ENCODE measurements at regions not wholly inside any gene's neighbourhood (a gene's known extent, or its start where the extent isn't known, plus 50 kb on each side); places are given as distances from the start of the nearest gene placed in this dataset.
"Not testable (repeated sequence)": the region's sequence is repeated elsewhere in the genome, so short reads cannot be mapped to it uniquely, and the experiment has no call there.

DNA sequence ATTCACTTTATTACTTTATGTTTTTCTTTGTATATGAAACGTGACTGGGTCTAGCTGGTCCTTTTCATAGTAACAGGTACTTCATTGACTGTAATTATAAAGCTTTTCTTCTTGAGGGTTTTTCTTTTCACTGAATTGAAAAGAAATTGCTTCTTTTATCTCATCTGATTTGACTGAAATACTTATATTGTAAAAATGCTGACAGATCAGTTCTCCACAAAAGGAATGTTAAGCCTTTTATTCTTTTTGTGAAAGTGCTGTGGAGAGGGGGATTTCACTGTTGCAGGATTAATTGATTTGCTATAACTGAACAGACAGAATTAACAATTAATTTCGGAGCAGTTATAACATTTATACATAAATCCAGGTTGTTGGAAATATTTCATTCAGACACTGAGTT, 2043.6 kb upstream of the C9orf72 start:
- H3K4me1 ChIP-seq (ENCODE audit: insufficient read depth, low read length, poor library complexity, severe bottlenecking) = no peaks in the 10 kb centered on the region
- H3K27me3 ChIP-seq (ENCODE audit: insufficient read depth, low read length, poor library complexity, severe bottlenecking) = no peaks in the 10 kb centered on the region
- no peaks in the 10 kb centered on the region for H3K79me2 ChIP-seq (ENCODE audit: insufficient read depth, low read length)
- H3F3A ChIP-seq (ENCODE audit: low read depth) = no peaks in the 10 kb centered on the region
- no peak overlapping the region for H2AFZ ChIP-seq (ENCODE audit: low read length)
- no peaks in the 10 kb centered on the region for H3K36me3 ChIP-seq (ENCODE audit: insufficient read depth, low read length)
- no peak overlapping the region for H3K4me2 ChIP-seq (ENCODE audit: low read depth, low read length, poor library complexity, severe bottlenecking)
- no peaks in the 10 kb centered on the region for H4K20me1 ChIP-seq (ENCODE audit: insufficient read depth, low read length, poor library complexity, severe bottlenecking)
- no peak overlapping the region for H3K4me3 ChIP-seq (ENCODE audit: low read length, poor library complexity, severe bottlenecking)
- no peaks in the 10 kb centered on the region for H3K9me2 ChIP-seq (replicated peaks; ENCODE audit: low read depth, low read length)
- no peak for TF ChIP-seq EZH2phosphoT487 (IDR thresholded peaks at IDR 0.05; ENCODE audit: borderline replicate concordance)
- TF ChIP-seq, protein P1, sequence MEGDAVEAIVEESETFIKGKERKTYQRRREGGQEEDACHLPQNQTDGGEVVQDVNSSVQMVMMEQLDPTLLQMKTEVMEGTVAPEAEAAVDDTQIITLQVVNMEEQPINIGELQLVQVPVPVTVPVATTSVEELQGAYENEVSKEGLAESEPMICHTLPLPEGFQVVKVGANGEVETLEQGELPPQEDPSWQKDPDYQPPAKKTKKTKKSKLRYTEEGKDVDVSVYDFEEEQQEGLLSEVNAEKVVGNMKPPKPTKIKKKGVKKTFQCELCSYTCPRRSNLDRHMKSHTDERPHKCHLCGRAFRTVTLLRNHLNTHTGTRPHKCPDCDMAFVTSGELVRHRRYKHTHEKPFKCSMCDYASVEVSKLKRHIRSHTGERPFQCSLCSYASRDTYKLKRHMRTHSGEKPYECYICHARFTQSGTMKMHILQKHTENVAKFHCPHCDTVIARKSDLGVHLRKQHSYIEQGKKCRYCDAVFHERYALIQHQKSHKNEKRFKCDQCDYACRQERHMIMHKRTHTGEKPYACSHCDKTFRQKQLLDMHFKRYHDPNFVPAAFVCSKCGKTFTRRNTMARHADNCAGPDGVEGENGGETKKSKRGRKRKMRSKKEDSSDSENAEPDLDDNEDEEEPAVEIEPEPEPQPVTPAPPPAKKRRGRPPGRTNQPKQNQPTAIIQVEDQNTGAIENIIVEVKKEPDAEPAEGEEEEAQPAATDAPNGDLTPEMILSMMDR (conservative IDR thresholded peaks at IDR 0.05; ENCODE audit: low read length) = no peak
- H3K9me3 ChIP-seq (ENCODE audit: insufficient read depth, low read depth, low read length) = no peaks in the 10 kb centered on the region
- no peak overlapping the region for H3K9ac ChIP-seq (ENCODE audit: low read depth, low read length, poor library complexity, severe bottlenecking)

DNA sequence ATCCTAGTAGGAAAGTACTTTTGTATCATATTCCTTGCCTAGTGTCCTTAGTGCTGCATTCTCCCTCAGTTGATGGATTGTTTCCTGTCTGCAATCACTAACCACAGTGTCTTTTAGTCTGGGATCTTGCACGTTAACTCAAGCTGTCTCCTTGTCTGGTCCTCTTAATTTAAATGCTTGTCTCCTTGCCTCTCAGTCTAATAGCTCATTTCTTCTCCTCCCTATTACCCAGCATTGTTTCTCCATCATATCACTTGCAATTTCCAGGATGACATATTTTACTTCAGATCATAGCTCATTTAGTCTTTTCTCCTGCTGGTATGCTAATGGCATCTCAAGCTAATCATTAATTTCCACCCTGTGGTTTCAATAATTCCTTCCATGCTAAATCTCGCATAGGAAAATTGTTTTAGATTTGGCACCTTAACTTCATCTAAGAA, 2052.0 kb upstream of the C9orf72 start:
- Histone ChIP-seq H3K9ac (ENCODE audit: low read depth, low read length, poor library complexity, severe bottlenecking) (no peak overlapping the region), H3K4me1 (ENCODE audit: insufficient read depth, low read length, poor library complexity, severe bottlenecking) (no peaks in the 10 kb centered on the region), H2AFZ (ENCODE audit: low read length) (no peak overlapping the region), H3K27me3 (ENCODE audit: insufficient read depth, low read length, poor library complexity, severe bottlenecking) (no peaks in the 10 kb centered on the region), H3F3A (ENCODE audit: low read depth) (no peaks in the 10 kb centered on the region), H3K79me2 (ENCODE audit: insufficient read depth, low read length) (no peaks in the 10 kb centered on the region), H3K9me2 (replicated peaks; ENCODE audit: low read depth, low read length) (no peaks in the 10 kb centered on the region), H3K4me3 (ENCODE audit: low read length, poor library complexity, severe bottlenecking) (no peak overlapping the region), H3K36me3 (ENCODE audit: insufficient read depth, low read length) (no peaks in the 10 kb centered on the region), H3K9me3 (ENCODE audit: insufficient read depth, low read depth, low read length) (no peaks in the 10 kb centered on the region), H4K20me1 (ENCODE audit: insufficient read depth, low read length, poor library complexity, severe bottlenecking) (no peaks in the 10 kb centered on the region), H3K4me2 (ENCODE audit: low read depth, low read length, poor library complexity, severe bottlenecking) (no peak overlapping the region)
- TF ChIP-seq, protein P1 (conservative IDR thresholded peaks at IDR 0.05; ENCODE audit: low read length) = no peak
- no peak for TF ChIP-seq EZH2phosphoT487 (IDR thresholded peaks at IDR 0.05; ENCODE audit: borderline replicate concordance)

DNA sequence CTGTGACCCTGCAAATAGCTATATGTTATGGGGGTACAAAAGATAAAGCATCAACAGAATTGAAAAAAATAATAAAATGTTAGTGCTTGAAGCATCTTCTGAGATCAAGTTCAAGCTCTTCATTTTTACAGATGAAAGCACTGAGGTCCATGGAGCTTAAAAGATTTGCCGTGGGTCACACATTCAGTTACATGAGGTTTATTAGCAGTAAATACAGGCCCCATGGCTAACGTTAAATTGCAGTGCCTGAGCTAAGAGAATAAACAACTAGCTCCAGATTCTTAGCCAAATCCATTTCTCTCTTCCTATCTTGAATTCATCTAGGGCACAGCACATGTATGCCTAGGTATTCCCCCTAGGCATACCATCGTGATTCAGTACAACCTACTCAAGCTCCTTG, 2052.7 kb upstream of the C9orf72 start:
- H3K79me2 ChIP-seq (ENCODE audit: insufficient read depth, low read length) = no peaks in the 10 kb centered on the region
- no peaks in the 10 kb centered on the region for H3K9me3 ChIP-seq (ENCODE audit: insufficient read depth, low read depth, low read length)
- H3K9me2 ChIP-seq (replicated peaks; ENCODE audit: low read depth, low read length) = no peaks in the 10 kb centered on the region
- no peak overlapping the region for H3K9ac ChIP-seq (ENCODE audit: low read depth, low read length, poor library complexity, severe bottlenecking)
- H3K4me3 ChIP-seq (ENCODE audit: low read length, poor library complexity, severe bottlenecking) = no peak overlapping the region
- TF ChIP-seq EZH2phosphoT487 (IDR thresholded peaks at IDR 0.05; ENCODE audit: borderline replicate concordance) = no peak
- TF ChIP-seq, protein P1 (conservative IDR thresholded peaks at IDR 0.05; ENCODE audit: low read length) = no peak
- no peaks in the 10 kb centered on the region for H4K20me1 ChIP-seq (ENCODE audit: insufficient read depth, low read length, poor library complexity, severe bottlenecking)
- no peaks in the 10 kb centered on the region for H3K27me3 ChIP-seq (ENCODE audit: insufficient read depth, low read length, poor library complexity, severe bottlenecking)
- no peak overlapping the region for H3K4me2 ChIP-seq (ENCODE audit: low read depth, low read length, poor library complexity, severe bottlenecking)
- H2AFZ ChIP-seq (ENCODE audit: low read length) = no peak overlapping the region
- H3F3A ChIP-seq (ENCODE audit: low read depth) = no peaks in the 10 kb centered on the region
- no peaks in the 10 kb centered on the region for H3K36me3 ChIP-seq (ENCODE audit: insufficient read depth, low read length)
- no peaks in the 10 kb centered on the region for H3K4me1 ChIP-seq (ENCODE audit: insufficient read depth, low read length, poor library complexity, severe bottlenecking)

DNA sequence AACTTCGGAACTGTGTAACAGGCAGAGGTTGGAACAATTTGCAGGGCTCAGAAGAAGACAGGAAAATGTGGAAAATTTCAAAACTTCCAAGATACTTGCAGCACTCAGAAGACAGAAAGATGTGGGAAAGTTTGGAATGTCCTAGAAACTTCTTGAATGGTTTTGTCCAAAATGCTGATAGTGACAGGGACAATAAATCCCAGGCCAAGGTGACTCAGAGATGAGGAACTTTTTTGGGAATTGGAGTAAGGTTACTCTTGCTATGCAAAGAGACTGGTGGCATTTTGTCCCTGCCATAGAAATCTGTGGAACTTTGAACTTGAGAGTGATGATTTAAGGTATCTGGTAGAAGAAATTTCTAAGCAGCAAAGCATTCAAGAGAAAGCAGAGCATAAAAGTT, 2055.6 kb upstream of the C9orf72 start:
- not testable (repeated sequence) for H4K20me1 ChIP-seq (ENCODE audit: insufficient read depth, low read length, poor library complexity, severe bottlenecking); H3K4me1 ChIP-seq (ENCODE audit: insufficient read depth, low read length, poor library complexity, severe bottlenecking); H2AFZ ChIP-seq (ENCODE audit: low read length); H3K4me2 ChIP-seq (ENCODE audit: low read depth, low read length, poor library complexity, severe bottlenecking); H3F3A ChIP-seq (ENCODE audit: low read depth); H3K36me3 ChIP-seq (ENCODE audit: insufficient read depth, low read length); H3K9me2 ChIP-seq (replicated peaks; ENCODE audit: low read depth, low read length); H3K9me3 ChIP-seq (ENCODE audit: insufficient read depth, low read depth, low read length); H3K79me2 ChIP-seq (ENCODE audit: insufficient read depth, low read length); H3K9ac ChIP-seq (ENCODE audit: low read depth, low read length, poor library complexity, severe bottlenecking); H3K27me3 ChIP-seq (ENCODE audit: insufficient read depth, low read length, poor library complexity, severe bottlenecking); H3K4me3 ChIP-seq (ENCODE audit: low read length, poor library complexity, severe bottlenecking)

All from Loucy (cell line).